MM.1S (cell line): ENCODE measurements at regions not wholly inside any gene's neighbourhood (a gene's known extent, or its start where the extent isn't known, plus 50 kb on each side); places are given as distances from the start of the nearest gene placed in this dataset.

ENCODE experiments used
- CTCF ChIP-seq: fragments of 300-600 bp; sonication (generic); IDR thresholded peaks from 2 replicates; pipeline ENCODE4 v1.5.1; 2016; ENCODE audit warnings: antibody characterized with exemption, low read length, mixed read lengths
- EZH2phosphoT487 ChIP-seq: fragments of 300-600 bp; sonication (generic); IDR thresholded peaks from 2 replicates; pipeline ENCODE4 v1.6.1; 2018; ENCODE audit warnings: antibody characterized with exemption, low read length

- TF ChIP-seq CTCF (no peak), EZH2phosphoT487 (no peak)
Measured at GRCh38 chr5:27875148-27875547, 836.8 kb upstream of the CDH9 start.
